H1 (cell line): ENCODE measurements at regions not wholly inside any gene's neighbourhood (a gene's known extent, or its start where the extent isn't known, plus 50 kb on each side); places are given as distances from the start of the nearest gene placed in this dataset.

Experiments
- CTCF ChIA-PET: fragments of 300-600 bp; sonication (Branson Sonifier 250); formaldehyde crosslinking; loops from one replicate; lab custom pipeline; 2021; ENCODE audit not compliant: partially characterized antibody; lab: Charles Lee
- POLR2A ChIA-PET: fragments of 300-600 bp; sonication (Branson Sonifier 250); formaldehyde crosslinking; loops from one replicate; lab custom pipeline; 2021; ENCODE audit warnings: inconsistent platforms; ENCODE audit not compliant: partially characterized antibody; lab: Charles Lee
- DNase-seq, 2 experiments: peaks; one replicate each; pipeline versions ENCODE4 v3.0.0 to v3.0.0-alpha.2; 2010 to 2022; ENCODE audit warnings: low spot score in 2 of 2, low read depth in 1 of 2, mixed read lengths in 1 of 2
- FAIRE-seq: peaks from 2 replicates; lab custom pipeline; 2011; peaks lifted over from hg19 to GRCh38; lab: Jason Lieb, UNC
- H2AFZ ChIP-seq: 2 replicates; pipeline ENCODE4 v1.8.1; 2012; ENCODE audit warnings: low read length, inconsistent platforms
- H2AK5ac ChIP-seq: 2 replicates; pipeline ENCODE4 v1.6.1; 2013; ENCODE audit warnings: low read depth, low read length
- H2BK120ac ChIP-seq: replicated peaks from 2 replicates; pipeline ENCODE3; 2013; ENCODE audit warnings: low read depth, low read length, inconsistent platforms
- H2BK12ac ChIP-seq: 2 replicates; pipeline ENCODE4 v1.6.1; 2013; ENCODE audit warnings: low read depth, low read length
- H2BK15ac ChIP-seq: 2 replicates; pipeline ENCODE4 v1.6.1; 2013; ENCODE audit warnings: low read length
- H2BK20ac ChIP-seq: 2 replicates; pipeline ENCODE4 v1.6.1; 2013; ENCODE audit warnings: low read length
- H2BK5ac ChIP-seq: 2 replicates; pipeline ENCODE4 v1.6.1; 2013; ENCODE audit warnings: low read depth, low read length
- H3K14ac ChIP-seq: 2 replicates; pipeline ENCODE4 v1.6.1; 2013; ENCODE audit warnings: inconsistent platforms; ENCODE audit not compliant: insufficient read length
- H3K18ac ChIP-seq: 2 replicates; pipeline ENCODE4 v1.6.1; 2013; ENCODE audit warnings: low read length; ENCODE audit errors: extremely low read depth
- H3K23ac ChIP-seq: 2 replicates; pipeline ENCODE4 v1.6.1; 2013; ENCODE audit warnings: inconsistent platforms; ENCODE audit not compliant: insufficient read length
- H3K23me2 ChIP-seq: 2 replicates; pipeline ENCODE4 v1.6.1; 2013; ENCODE audit warnings: low read depth, low read length
- H3K27ac ChIP-seq: 2 replicates; pipeline ENCODE4 v1.6.1; 2011; ENCODE audit warnings: low read depth, low read length, inconsistent platforms
- H3K27me3 ChIP-seq, 4 experiments: replicated peaks in 1 of 4; 1 replicate in 1 of 4; 2 replicates in 3 of 4; pipeline versions ENCODE4 v1.6.1 to v1.8.1; 2011 to 2013; ENCODE audit warnings: low read length in 3 of 4, mild to moderate bottlenecking in 3 of 4, inconsistent platforms in 2 of 4, mixed read lengths in 2 of 4, moderate library complexity in 1 of 4; ENCODE audit not compliant: control insufficient read depth in 3 of 4, insufficient read depth in 3 of 4; ENCODE audit errors: extremely low read depth in 1 of 4
- H3K36me3 ChIP-seq, 4 experiments: 2 replicates each; pipeline versions ENCODE4 v1.6.1 to v1.8.1; 2011 to 2013; ENCODE audit warnings: mild to moderate bottlenecking in 4 of 4, low read length in 3 of 4, moderate library complexity in 2 of 4, control low read depth in 1 of 4, inconsistent platforms in 1 of 4; ENCODE audit not compliant: insufficient read depth in 4 of 4, control insufficient read depth in 2 of 4
- H3K4ac ChIP-seq: replicated peaks from 2 replicates; pipeline ENCODE3; 2013; ENCODE audit warnings: low read length, low read depth, mixed read lengths, inconsistent platforms; ENCODE audit not compliant: insufficient read length
- H3K4me1 ChIP-seq, 4 experiments: replicated peaks in 1 of 4; 1 replicate in 1 of 4; 2 replicates in 3 of 4; pipeline versions ENCODE4 v1.6.1 to v1.8.1; 2011 to 2013; ENCODE audit warnings: low read length in 3 of 4, inconsistent platforms in 2 of 4, mixed read lengths in 1 of 4; ENCODE audit not compliant: insufficient read depth in 4 of 4, control insufficient read depth in 3 of 4
- H3K4me2 ChIP-seq, 2 experiments: 2 replicates each; pipeline versions ENCODE4 v1.6.1 to v1.8.1; 2011 to 2013; ENCODE audit warnings: low read depth in 2 of 2, low read length in 2 of 2, control low read depth in 1 of 2, inconsistent platforms in 1 of 2, mild to moderate bottlenecking in 1 of 2; ENCODE audit not compliant: insufficient read depth in 1 of 2
- H3K4me3 ChIP-seq, 4 experiments: fragments of 200-600, 300-600 bp in 1 of 4; sonication (generic), shearing (Covaris generic), sonication (Bioruptor Twin) in 1 of 4; 2 replicates each; pipeline versions ENCODE4 v1.5.1 to v1.8.1; 2011 to 2016; ENCODE audit warnings: low read length in 4 of 4, low read depth in 3 of 4, control low read depth in 2 of 4, inconsistent platforms in 2 of 4, mild to moderate bottlenecking in 2 of 4, mixed read lengths in 1 of 4, moderate library complexity in 1 of 4; ENCODE audit not compliant: insufficient read depth in 2 of 4; ENCODE audit errors: extremely low read depth in 1 of 4
- H3K56ac ChIP-seq: replicated peaks from 2 replicates; pipeline ENCODE3; 2013; ENCODE audit warnings: low read depth, mild to moderate bottlenecking, mixed read lengths, low read length, inconsistent platforms; ENCODE audit not compliant: insufficient read length
- H3K79me1 ChIP-seq: 2 replicates; pipeline ENCODE4 v1.6.1; 2013; ENCODE audit warnings: low read depth, low read length, control low read depth
- H3K79me2 ChIP-seq, 2 experiments: 2 replicates each; pipeline versions ENCODE4 v1.6.1 to v1.8.1; 2012 to 2013; ENCODE audit warnings: low read length in 2 of 2, mild to moderate bottlenecking in 2 of 2, inconsistent platforms in 1 of 2; ENCODE audit not compliant: insufficient read depth in 2 of 2, control insufficient read depth in 1 of 2
- H3K9ac ChIP-seq, 4 experiments: replicated peaks in 1 of 4; 1 replicate in 1 of 4; 2 replicates in 3 of 4; pipeline versions ENCODE4 v1.6.1 to v1.8.1; 2011 to 2013; ENCODE audit warnings: low read depth in 3 of 4, low read length in 3 of 4, control low read depth in 2 of 4, mild to moderate bottlenecking in 2 of 4, moderate library complexity in 2 of 4, inconsistent platforms in 1 of 4; ENCODE audit errors: extremely low read depth in 1 of 4
- H3K9me3 ChIP-seq, 2 experiments: 2 replicates each; pipeline versions ENCODE4 v1.6.1 to v1.8.1; 2012 to 2013; ENCODE audit warnings: mild to moderate bottlenecking in 2 of 2, moderate library complexity in 2 of 2, control low read depth in 1 of 2, inconsistent platforms in 1 of 2, low read depth in 1 of 2, low read length in 1 of 2, mixed read lengths in 1 of 2; ENCODE audit not compliant: insufficient read depth in 2 of 2
- H4K20me1 ChIP-seq, 2 experiments: replicated peaks in 1 of 2; 2 replicates each; pipeline versions ENCODE3 to v1.8.1; 2011 to 2013; ENCODE audit warnings: inconsistent platforms in 2 of 2, low read length in 2 of 2, mild to moderate bottlenecking in 1 of 2; ENCODE audit not compliant: insufficient read depth in 2 of 2, control insufficient read depth in 1 of 2
- H4K5ac ChIP-seq: 2 replicates; pipeline ENCODE4 v1.6.1; 2013; ENCODE audit warnings: low read length, low read depth, mixed read lengths, inconsistent platforms; ENCODE audit not compliant: insufficient read length
- H4K8ac ChIP-seq: 2 replicates; pipeline ENCODE4 v1.8.0; 2013; ENCODE audit warnings: mild to moderate bottlenecking, moderate library complexity, low read length, inconsistent platforms; ENCODE audit not compliant: insufficient read depth; ENCODE audit errors: extremely low read depth
- H4K91ac ChIP-seq: replicated peaks from 2 replicates; pipeline ENCODE3; 2013; ENCODE audit warnings: low read length, mixed read lengths, inconsistent platforms; ENCODE audit not compliant: insufficient read length
- BACH1 ChIP-seq: IDR thresholded peaks from 2 replicates; pipeline ENCODE4 v1.6.1; 2012; ENCODE audit warnings: low read length, improper control_type of control experiment
- CTBP2 ChIP-seq: IDR thresholded peaks from 2 replicates; pipeline ENCODE4 v1.7.0; 2011; ENCODE audit warnings: borderline replicate concordance, mild to moderate bottlenecking, moderate library complexity, mixed read lengths, low read length; ENCODE audit not compliant: insufficient read depth, insufficient read length
- JUN ChIP-seq: IDR thresholded peaks from 2 replicates; pipeline ENCODE4 v1.6.1; 2011; ENCODE audit warnings: low read depth, mild to moderate bottlenecking, improper control_type of control experiment, low read length
- NRF1 ChIP-seq: IDR thresholded peaks from 2 replicates; pipeline ENCODE4 v1.6.1; 2011; ENCODE audit warnings: mild to moderate bottlenecking, low read depth, low read length, improper control_type of control experiment
- POLR2AphosphoS5 ChIP-seq: IDR thresholded peaks from 2 replicates; pipeline ENCODE4 v1.6.1; 2011; ENCODE audit warnings: low read depth, low read length
- POU5F1 ChIP-seq: IDR thresholded peaks from 2 replicates; pipeline ENCODE4 v1.6.1; 2011; ENCODE audit warnings: low read depth, mild to moderate bottlenecking, low read length, moderate library complexity
- SP1 ChIP-seq: IDR thresholded peaks from 2 replicates; pipeline ENCODE4 v1.6.1; 2011; ENCODE audit warnings: low read depth, low read length
- TEAD4 ChIP-seq: IDR thresholded peaks from 2 replicates; pipeline ENCODE4 v1.6.1; 2012; ENCODE audit warnings: low read depth, low read length, inconsistent platforms, mixed read lengths
- ZNF274 ChIP-seq: IDR thresholded peaks from 2 replicates; pipeline ENCODE4 v1.7.0; 2012; ENCODE audit warnings: low read length, borderline replicate concordance; ENCODE audit errors: extremely low read depth
- TF ChIP-seq, protein P1 (sequence below): IDR thresholded peaks from 2 replicates; pipeline ENCODE4 v1.6.1; 2011; ENCODE audit warnings: low read depth, mild to moderate bottlenecking, low read length; ENCODE audit not compliant: insufficient read depth

DNA sequence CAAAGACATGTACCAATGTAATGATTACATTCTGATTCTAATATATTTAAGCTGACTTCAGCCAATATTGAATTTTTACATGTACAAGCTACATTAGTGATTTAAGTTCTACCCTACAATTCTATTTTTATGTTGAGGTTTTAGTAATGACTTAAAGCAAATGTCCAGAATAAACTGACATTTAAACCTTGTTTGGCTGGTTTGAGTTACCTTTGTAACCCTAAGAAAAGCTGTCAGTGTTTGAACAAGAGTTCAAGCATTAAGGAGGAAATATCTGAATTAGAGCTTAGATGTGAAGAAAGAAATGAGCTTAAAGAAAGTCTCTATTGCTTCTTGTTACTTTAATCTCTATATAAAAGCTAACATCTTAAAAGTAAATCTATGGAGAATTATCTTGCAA lies 710.6 kb upstream of the EPHA7 start:
- H3K79me2 ChIP-seq = no peaks in the 10 kb centered on the region
- no peak overlapping the region for H2AK5ac ChIP-seq
- DNase-seq (no peak), FAIRE-seq (no peak)
- H3K23me2 ChIP-seq = no peaks in the 10 kb centered on the region
- ChIA-PET POLR2A (no interaction called here), CTCF (interaction anchor here (2.5 kb wide), 1 partner anchor 409 kb away, joined by 8 read pairs; no protein-coding TSS in a partner anchor)
- H2BK20ac ChIP-seq = no peak overlapping the region
- H4K20me1 ChIP-seq = no peaks in the 10 kb centered on the region
- H3K23ac ChIP-seq = no peak overlapping the region
- H4K91ac ChIP-seq = no peak overlapping the region
- H3K4me2 ChIP-seq = no peak overlapping the region
- H2BK5ac ChIP-seq = no peak overlapping the region
- no peak overlapping the region for H3K14ac ChIP-seq
- H3K27ac ChIP-seq = no peak overlapping the region
- no peak overlapping the region for H3K56ac ChIP-seq
- H2BK15ac ChIP-seq = no peak overlapping the region
- H4K8ac ChIP-seq = no peak overlapping the region
- H3K9me3 ChIP-seq = no peaks in the 10 kb centered on the region
- H3K4me1 ChIP-seq = no peaks in the 10 kb centered on the region
- TF ChIP-seq ZNF274 = no peak
- TF ChIP-seq POLR2AphosphoS5 = no peak
- no peak for TF ChIP-seq CTBP2
- TF ChIP-seq NRF1 = no peak
- no peak for TF ChIP-seq SP1
- no peak for TF ChIP-seq TEAD4
- TF ChIP-seq, protein P1, sequence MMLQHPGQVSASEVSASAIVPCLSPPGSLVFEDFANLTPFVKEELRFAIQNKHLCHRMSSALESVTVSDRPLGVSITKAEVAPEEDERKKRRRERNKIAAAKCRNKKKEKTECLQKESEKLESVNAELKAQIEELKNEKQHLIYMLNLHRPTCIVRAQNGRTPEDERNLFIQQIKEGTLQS = no peak
- TF ChIP-seq POU5F1 = no peak
- no peak for TF ChIP-seq JUN
- TF ChIP-seq BACH1 = no peak
- no peak overlapping the region for H2AFZ ChIP-seq
- no peaks in the 10 kb centered on the region for H3K27me3 ChIP-seq
- H3K4me3 ChIP-seq = no peak overlapping the region
- H2BK12ac ChIP-seq = no peak overlapping the region
- H3K9ac ChIP-seq = no peak overlapping the region
- H3K79me1 ChIP-seq = no peaks in the 10 kb centered on the region
- no peak overlapping the region for H4K5ac ChIP-seq
- no peak overlapping the region for H3K18ac ChIP-seq
- no peak overlapping the region for H2BK120ac ChIP-seq
- no peaks in the 10 kb centered on the region for H3K36me3 ChIP-seq
- H3K4ac ChIP-seq = no peak overlapping the region
